ENCODE measurements at regions not wholly inside any gene's neighbourhood (a gene's known extent, or its start where the extent isn't known, plus 50 kb on each side); places are given as distances from the start of the nearest gene placed in this dataset.

- Mint-ChIP-seq H3K27me3 (no peaks in the 10 kb centered on the region), H3K9me3 (ENCODE audit: insufficient read depth) (peaks cover 6% of the 10 kb centered on the region), H3K4me3 (no peak overlapping the region), H3K27ac (no peak overlapping the region), H3K4me1 (no peaks in the 10 kb centered on the region)
- ChIA-PET POLR2A (no interaction called here), CTCF (no interaction called here)
- TF ChIP-seq CTCF (IDR thresholded peaks at IDR 0.05) (no peak), EZH2 (IDR thresholded peaks at IDR 0.05; ENCODE audit: borderline replicate concordance, insufficient read depth, low read depth, low read length, poor library complexity, severe bottlenecking) (no peak)
- H3K9ac ChIP-seq (ENCODE audit: low read length): no peak overlapping the region
- no peak overlapping the region for H3K27ac ChIP-seq (ENCODE audit: low read length in 2 of 2)
- H4K20me1 ChIP-seq (ENCODE audit: control insufficient read depth, insufficient read depth, low read length, poor library complexity, severe bottlenecking): no peaks in the 10 kb centered on the region
- ATAC-seq (ENCODE audit: low read depth) (no peak), DNase-seq (no peak)
- H3K4me1 ChIP-seq (ENCODE audit: control insufficient read depth in 2 of 2, insufficient read depth in 2 of 2, low read length in 2 of 2): no peaks in the 10 kb centered on the region
- intact Hi-C loops (cut with micrococcal nuclease): no loop called here
- H3K4me3 ChIP-seq (ENCODE audit: control extremely low read depth in 1 of 5, extremely low read depth in 1 of 5, insufficient read depth in 1 of 5, low read depth in 2 of 5, low read length in 4 of 5): no peak overlapping the region
- no peaks in the 10 kb centered on the region for H3K79me2 ChIP-seq (ENCODE audit: control insufficient read depth, insufficient read depth, low read length)
- H3K4me2 ChIP-seq (replicated peaks; ENCODE audit: low read depth, low read length, poor library complexity, severe bottlenecking): no peak overlapping the region
- WGBS (ENCODE audit: insufficient coverage): no CpG with 5 or more reads among the region's 2 CpGs
- no peaks in the 10 kb centered on the region for H3K36me3 ChIP-seq (replicated peaks in 1 of 2; ENCODE audit: control extremely low read depth in 1 of 2, control insufficient read depth in 1 of 2, extremely low read depth in 1 of 2, insufficient read depth in 2 of 2, low read length in 1 of 2)
- no peak overlapping the region for H2AFZ ChIP-seq (ENCODE audit: insufficient read depth, low read depth, low read length, poor library complexity, severe bottlenecking)
- H3K27me3 ChIP-seq (replicated peaks in 1 of 4; ENCODE audit: control extremely low read depth in 1 of 4, control insufficient read depth in 3 of 4, insufficient read depth in 4 of 4, low read length in 3 of 4): no peaks in the 10 kb centered on the region
- peaks cover 0 to 13% (median 2%) of the 10 kb centered on the region in 3 donors for H3K9me3 ChIP-seq (ENCODE audit: control extremely low read depth in 1 of 3, control insufficient read depth in 2 of 3, insufficient read depth in 1 of 3, low read length in 2 of 3)
Measured at GRCh38 chr5:136689552-136689951, 324.2 kb upstream of the TRPC7 start.

- Mint-ChIP-seq H3K4me1 (no peaks in the 10 kb centered on the region), H3K27me3 (no peaks in the 10 kb centered on the region), H3K9me3 (ENCODE audit: insufficient read depth) (peaks cover 8% of the 10 kb centered on the region), H3K27ac (no peak overlapping the region), H3K4me3 (no peak overlapping the region)
- Histone ChIP-seq H3K27me3 (replicated peaks in 1 of 4; ENCODE audit: control extremely low read depth in 1 of 4, control insufficient read depth in 3 of 4, insufficient read depth in 4 of 4, low read length in 3 of 4) (no peaks in the 10 kb centered on the region), H3K27ac (ENCODE audit: low read length in 2 of 2) (no peak overlapping the region), H3K79me2 (ENCODE audit: control insufficient read depth, insufficient read depth, low read length) (no peaks in the 10 kb centered on the region), H2AFZ (ENCODE audit: insufficient read depth, low read depth, low read length, poor library complexity, severe bottlenecking) (no peak overlapping the region), H3K4me2 (replicated peaks; ENCODE audit: low read depth, low read length, poor library complexity, severe bottlenecking) (no peak overlapping the region), H3K9ac (ENCODE audit: low read length) (no peak overlapping the region), H3K4me3 (ENCODE audit: control extremely low read depth in 1 of 5, extremely low read depth in 1 of 5, insufficient read depth in 1 of 5, low read depth in 2 of 5, low read length in 4 of 5) (no peak overlapping the region), H4K20me1 (ENCODE audit: control insufficient read depth, insufficient read depth, low read length, poor library complexity, severe bottlenecking) (no peaks in the 10 kb centered on the region), H3K4me1 (ENCODE audit: control insufficient read depth in 2 of 2, insufficient read depth in 2 of 2, low read length in 2 of 2) (no peaks in the 10 kb centered on the region), H3K9me3 (ENCODE audit: control extremely low read depth in 1 of 3, control insufficient read depth in 2 of 3, insufficient read depth in 1 of 3, low read length in 2 of 3) (peaks cover 0 to 13% (median 2%) of the 10 kb centered on the region in 3 donors), H3K36me3 (replicated peaks in 1 of 2; ENCODE audit: control extremely low read depth in 1 of 2, control insufficient read depth in 1 of 2, extremely low read depth in 1 of 2, insufficient read depth in 2 of 2, low read length in 1 of 2) (no peaks in the 10 kb centered on the region)
- no CpG with 5 or more reads among the region's 1 CpG for WGBS (ENCODE audit: insufficient coverage)
- POLR2A ChIA-PET: no interaction called here
- no peak for ATAC-seq (ENCODE audit: low read depth)
- DNase-seq: no peak
- TF ChIP-seq CTCF (IDR thresholded peaks at IDR 0.05) (no peak), EZH2 (IDR thresholded peaks at IDR 0.05; ENCODE audit: borderline replicate concordance, insufficient read depth, low read depth, low read length, poor library complexity, severe bottlenecking) (no peak)
- intact Hi-C loops (cut with micrococcal nuclease): no loop called here
- CTCF ChIA-PET: no interaction called here
Measured at GRCh38 chr5:136686192-136686872, 321.0 kb upstream of the TRPC7 start.
